Smooth muscle cell (in vitro differentiated cells): ENCODE measurements at regions not wholly inside any gene's neighbourhood (a gene's known extent, or its start where the extent isn't known, plus 50 kb on each side); places are given as distances from the start of the nearest gene placed in this dataset.

ENCODE experiments used
- DNase-seq: peaks from one replicate; lab custom pipeline; 2025; ENCODE audit not compliant: unreplicated experiment; lab: John Stamatoyannopoulos, UW
- H2AFZ ChIP-seq: fragments of 200-600 bp; sonication (generic); 2 replicates; pipeline ENCODE4 v1.6.0; 2016; ENCODE audit warnings: antibody characterized with exemption, low read depth, mild to moderate bottlenecking
- H3F3A ChIP-seq: fragments of 200-600 bp; sonication (generic); 2 replicates; pipeline ENCODE4 v1.6.0; 2017; ENCODE audit warnings: antibody characterized with exemption, low read depth
- H3K27ac ChIP-seq: fragments of 200-600 bp; sonication (generic); 2 replicates; pipeline ENCODE4 v1.5.1; 2016; ENCODE audit warnings: low read depth, mild to moderate bottlenecking
- H3K27me3 ChIP-seq: fragments of 200-600 bp; sonication (generic); 2 replicates; pipeline ENCODE4 v1.6.1; 2016; ENCODE audit warnings: low read depth, mild to moderate bottlenecking
- H3K36me3 ChIP-seq: fragments of 200-600 bp; sonication (generic); 2 replicates; pipeline ENCODE4 v1.5.1; 2016; ENCODE audit warnings: low read depth
- H3K4me1 ChIP-seq: fragments of 200-600 bp; sonication (generic); 2 replicates; pipeline ENCODE4 v1.5.1; 2016; ENCODE audit warnings: low read depth
- H3K4me2 ChIP-seq: fragments of 200-600 bp; sonication (generic); 2 replicates; pipeline ENCODE4 v1.6.0; 2016; ENCODE audit warnings: mild to moderate bottlenecking
- H3K4me3 ChIP-seq: fragments of 200-600 bp; sonication (generic); 2 replicates; pipeline ENCODE4 v1.5.1; 2016; ENCODE audit warnings: mild to moderate bottlenecking
- H3K79me2 ChIP-seq: fragments of 200-600 bp; sonication (generic); 2 replicates; pipeline ENCODE4 v1.6.0; 2016; ENCODE audit warnings: low read depth, mild to moderate bottlenecking
- H3K9ac ChIP-seq: fragments of 200-600 bp; sonication (generic); 2 replicates; pipeline ENCODE4 v1.6.0; 2016; ENCODE audit warnings: low read depth
- H3K9me3 ChIP-seq: fragments of 200-600 bp; sonication (generic); replicated peaks from 2 replicates; pipeline ENCODE4 v1.5.1; 2016; ENCODE audit warnings: low read depth
- H4K20me1 ChIP-seq: fragments of 200-600 bp; sonication (generic); 2 replicates; pipeline ENCODE4 v1.6.0; 2016; ENCODE audit warnings: low read depth
- WGBS: methylation state at CpG from one replicate; pipeline ENCODE4 v1.1.7; 2016; ENCODE audit warnings: low lambda C conversion rate; 5-methylcytosine and 5-hydroxymethylcytosine counted together
- TF ChIP-seq, protein P1 (sequence below): fragments of 200-600 bp; sonication (generic); IDR thresholded peaks from 2 replicates; pipeline ENCODE4 v1.5.1; 2017; ENCODE audit warnings: borderline replicate concordance, mild to moderate bottlenecking, antibody characterized with exemption; ENCODE audit not compliant: insufficient read depth, poor library complexity, severe bottlenecking

DNA sequence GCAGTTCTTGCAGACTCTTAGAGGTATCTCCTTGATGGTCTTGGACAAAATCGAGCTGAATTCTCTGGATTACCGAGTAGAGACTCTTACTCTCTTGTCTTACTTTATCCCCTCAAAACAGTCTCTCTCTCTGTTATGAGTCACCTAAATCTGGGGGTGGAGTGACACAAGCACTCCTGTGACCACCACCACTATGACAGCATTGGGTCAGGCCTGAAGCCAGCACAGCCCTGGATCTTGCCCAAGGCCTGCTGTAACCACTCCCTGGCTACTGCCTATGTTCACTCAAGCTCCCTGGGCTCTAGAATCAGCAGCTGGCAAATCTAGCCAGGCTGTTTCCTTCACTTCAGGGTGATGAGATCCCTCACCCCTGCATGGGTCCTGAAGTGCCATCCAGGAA is 662.5 kb downstream of the LUZP2 start:
- Histone ChIP-seq H3K27me3 (no peaks in the 10 kb centered on the region), H3K4me2 (no peak overlapping the region), H3K36me3 (no peaks in the 10 kb centered on the region), H2AFZ (no peak overlapping the region), H3K9ac (no peak overlapping the region), H3K27ac (no peak overlapping the region), H4K20me1 (no peaks in the 10 kb centered on the region), H3K4me3 (no peak overlapping the region), H3K79me2 (no peaks in the 10 kb centered on the region), H3K9me3 (no peaks in the 10 kb centered on the region), H3F3A (no peaks in the 10 kb centered on the region), H3K4me1 (no peaks in the 10 kb centered on the region)
- TF ChIP-seq, protein P1, sequence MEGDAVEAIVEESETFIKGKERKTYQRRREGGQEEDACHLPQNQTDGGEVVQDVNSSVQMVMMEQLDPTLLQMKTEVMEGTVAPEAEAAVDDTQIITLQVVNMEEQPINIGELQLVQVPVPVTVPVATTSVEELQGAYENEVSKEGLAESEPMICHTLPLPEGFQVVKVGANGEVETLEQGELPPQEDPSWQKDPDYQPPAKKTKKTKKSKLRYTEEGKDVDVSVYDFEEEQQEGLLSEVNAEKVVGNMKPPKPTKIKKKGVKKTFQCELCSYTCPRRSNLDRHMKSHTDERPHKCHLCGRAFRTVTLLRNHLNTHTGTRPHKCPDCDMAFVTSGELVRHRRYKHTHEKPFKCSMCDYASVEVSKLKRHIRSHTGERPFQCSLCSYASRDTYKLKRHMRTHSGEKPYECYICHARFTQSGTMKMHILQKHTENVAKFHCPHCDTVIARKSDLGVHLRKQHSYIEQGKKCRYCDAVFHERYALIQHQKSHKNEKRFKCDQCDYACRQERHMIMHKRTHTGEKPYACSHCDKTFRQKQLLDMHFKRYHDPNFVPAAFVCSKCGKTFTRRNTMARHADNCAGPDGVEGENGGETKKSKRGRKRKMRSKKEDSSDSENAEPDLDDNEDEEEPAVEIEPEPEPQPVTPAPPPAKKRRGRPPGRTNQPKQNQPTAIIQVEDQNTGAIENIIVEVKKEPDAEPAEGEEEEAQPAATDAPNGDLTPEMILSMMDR = no peak
- no peak for DNase-seq
- 80% methylated on average over 2 of the region's 2 CpGs for WGBS

DNA sequence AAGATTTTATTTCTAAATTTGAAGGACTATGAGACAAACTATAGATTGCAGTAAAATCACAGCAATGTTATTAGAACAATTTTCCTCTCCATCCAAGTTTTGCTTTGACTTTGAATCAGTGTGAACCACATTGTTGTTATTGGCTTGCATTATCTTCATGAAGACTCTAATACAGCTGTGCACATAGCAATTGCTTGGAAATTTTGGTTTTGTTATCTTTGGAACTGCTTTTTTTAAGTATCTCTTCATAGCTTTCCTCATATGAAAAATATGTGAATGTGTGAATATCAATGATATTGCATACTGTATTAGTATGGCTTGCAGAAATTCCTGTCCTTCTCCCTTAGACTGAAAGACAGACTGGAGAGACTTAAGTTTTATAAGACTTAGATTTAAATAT is 666.6 kb downstream of the LUZP2 start:
- H3K9ac ChIP-seq = no peak overlapping the region
- no peaks in the 10 kb centered on the region for H3K4me1 ChIP-seq
- no peaks in the 10 kb centered on the region for H3F3A ChIP-seq
- H3K79me2 ChIP-seq = no peaks in the 10 kb centered on the region
- no peak overlapping the region for H2AFZ ChIP-seq
- no peaks in the 10 kb centered on the region for H3K9me3 ChIP-seq
- no peaks in the 10 kb centered on the region for H4K20me1 ChIP-seq
- no peak for DNase-seq
- no peak overlapping the region for H3K4me2 ChIP-seq
- no peak overlapping the region for H3K4me3 ChIP-seq
- no peaks in the 10 kb centered on the region for H3K27me3 ChIP-seq
- H3K27ac ChIP-seq = no peak overlapping the region
- no peaks in the 10 kb centered on the region for H3K36me3 ChIP-seq
- TF ChIP-seq, protein P1 = no peak

DNA sequence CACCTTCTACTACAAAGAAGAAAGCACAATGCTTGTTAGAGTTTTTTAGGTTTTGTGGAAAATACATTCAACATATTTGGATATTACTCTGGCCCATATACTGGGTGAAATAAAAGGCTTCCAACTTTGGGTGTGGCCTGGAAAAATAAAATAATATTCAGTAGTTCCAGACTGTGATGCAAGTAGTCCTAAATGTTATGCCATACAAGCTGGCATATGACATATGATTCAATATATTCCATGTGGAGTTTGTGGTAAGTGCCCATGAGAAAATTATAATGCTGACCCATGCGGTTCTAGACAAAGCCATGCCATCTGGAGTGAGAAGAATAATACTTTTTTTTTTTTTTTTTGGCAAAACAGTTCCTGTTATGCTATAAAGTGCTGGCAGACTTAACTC is 683.3 kb downstream of the LUZP2 start:
- Histone ChIP-seq H3K27ac (no peak overlapping the region), H3K27me3 (no peaks in the 10 kb centered on the region), H3K36me3 (no peaks in the 10 kb centered on the region), H3K4me3 (no peak overlapping the region), H3K4me1 (no peaks in the 10 kb centered on the region), H4K20me1 (no peaks in the 10 kb centered on the region), H3K79me2 (no peaks in the 10 kb centered on the region), H3K9ac (no peak overlapping the region), H3F3A (no peaks in the 10 kb centered on the region), H3K9me3 (no peaks in the 10 kb centered on the region), H2AFZ (no peak overlapping the region), H3K4me2 (no peak overlapping the region)
- TF ChIP-seq, protein P1 = no peak
- DNase-seq = no peak
- 74% methylated on average over 1 of the region's 1 CpG for WGBS

DNA sequence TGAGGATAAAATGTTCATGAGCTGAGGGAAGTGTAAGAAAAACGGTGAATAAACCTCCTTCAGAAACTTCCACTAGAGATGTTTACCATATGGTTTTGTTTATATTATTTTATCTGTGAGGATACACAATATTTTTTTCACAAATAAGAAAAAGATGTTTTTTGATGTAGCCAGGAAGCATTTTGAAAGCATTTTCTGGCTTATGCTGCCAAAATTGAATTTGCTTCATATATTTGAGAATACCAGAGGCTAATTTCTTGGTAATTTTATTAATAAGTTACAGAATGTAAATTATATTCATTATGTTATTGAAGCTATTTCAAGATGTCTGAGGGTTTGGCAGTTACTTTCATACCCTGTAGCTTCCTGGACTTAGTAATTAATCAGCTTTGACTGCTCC is 686.6 kb downstream of the LUZP2 start:
- TF ChIP-seq, protein P1 = no peak
- H3K36me3 ChIP-seq = no peaks in the 10 kb centered on the region
- H3K27ac ChIP-seq = no peak overlapping the region
- H4K20me1 ChIP-seq = no peaks in the 10 kb centered on the region
- no peaks in the 10 kb centered on the region for H3K9me3 ChIP-seq
- H3F3A ChIP-seq = no peaks in the 10 kb centered on the region
- H3K4me1 ChIP-seq = no peaks in the 10 kb centered on the region
- no peak overlapping the region for H3K4me3 ChIP-seq
- 81% methylated on average over 1 of the region's 1 CpG for WGBS
- no peak overlapping the region for H2AFZ ChIP-seq
- DNase-seq = no peak
- H3K79me2 ChIP-seq = no peaks in the 10 kb centered on the region
- no peak overlapping the region for H3K4me2 ChIP-seq
- no peak overlapping the region for H3K9ac ChIP-seq
- H3K27me3 ChIP-seq = no peaks in the 10 kb centered on the region
